OCI-LY1 (cell line): ENCODE measurements at regions not wholly inside any gene's neighbourhood (a gene's known extent, or its start where the extent isn't known, plus 50 kb on each side); places are given as distances from the start of the nearest gene placed in this dataset.

Source experiments
- EZH2 ChIP-seq: fragments of 200-600 bp; sonication (generic), shearing (Covaris generic); IDR thresholded peaks from 2 replicates; pipeline ENCODE4 v1.8.0; 2017; ENCODE audit warnings: borderline replicate concordance, mixed run types, mild to moderate bottlenecking, antibody characterized with exemption, low read length, moderate library complexity, mixed read lengths
- TF ChIP-seq, protein P1 (sequence below): fragments of 200-600 bp; sonication (generic), shearing (Covaris generic); IDR thresholded peaks from 2 replicates; pipeline ENCODE4 v1.5.1; 2017; ENCODE audit warnings: mild to moderate bottlenecking, antibody characterized with exemption, low read length, moderate library complexity, mixed read lengths

GRCh38 chr2:61704364-61704763 is 149.5 kb downstream of the FAM161A start:
- TF ChIP-seq, protein P1, sequence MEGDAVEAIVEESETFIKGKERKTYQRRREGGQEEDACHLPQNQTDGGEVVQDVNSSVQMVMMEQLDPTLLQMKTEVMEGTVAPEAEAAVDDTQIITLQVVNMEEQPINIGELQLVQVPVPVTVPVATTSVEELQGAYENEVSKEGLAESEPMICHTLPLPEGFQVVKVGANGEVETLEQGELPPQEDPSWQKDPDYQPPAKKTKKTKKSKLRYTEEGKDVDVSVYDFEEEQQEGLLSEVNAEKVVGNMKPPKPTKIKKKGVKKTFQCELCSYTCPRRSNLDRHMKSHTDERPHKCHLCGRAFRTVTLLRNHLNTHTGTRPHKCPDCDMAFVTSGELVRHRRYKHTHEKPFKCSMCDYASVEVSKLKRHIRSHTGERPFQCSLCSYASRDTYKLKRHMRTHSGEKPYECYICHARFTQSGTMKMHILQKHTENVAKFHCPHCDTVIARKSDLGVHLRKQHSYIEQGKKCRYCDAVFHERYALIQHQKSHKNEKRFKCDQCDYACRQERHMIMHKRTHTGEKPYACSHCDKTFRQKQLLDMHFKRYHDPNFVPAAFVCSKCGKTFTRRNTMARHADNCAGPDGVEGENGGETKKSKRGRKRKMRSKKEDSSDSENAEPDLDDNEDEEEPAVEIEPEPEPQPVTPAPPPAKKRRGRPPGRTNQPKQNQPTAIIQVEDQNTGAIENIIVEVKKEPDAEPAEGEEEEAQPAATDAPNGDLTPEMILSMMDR = no peak
- no peak for TF ChIP-seq EZH2
